SU-DHL-6 (cell line): ENCODE measurements at regions not wholly inside any gene's neighbourhood (a gene's known extent, or its start where the extent isn't known, plus 50 kb on each side); places are given as distances from the start of the nearest gene placed in this dataset.

Experiments
- H2AFZ ChIP-seq: fragments of 200-600 bp; sonication (generic); 2 replicates; pipeline ENCODE4 v1.6.1; 2014; ENCODE audit warnings: low read depth, mild to moderate bottlenecking, moderate library complexity, mixed read lengths, antibody characterized with exemption, low read length; ENCODE audit not compliant: severe bottlenecking
- H3F3A ChIP-seq: fragments of 200-600 bp; shearing (Covaris generic); 2 replicates; pipeline ENCODE4 v1.6.0; 2016; ENCODE audit warnings: antibody characterized with exemption, mild to moderate bottlenecking; ENCODE audit not compliant: insufficient read depth
- H3K27ac ChIP-seq: fragments of 200-600 bp; sonication (generic); 2 replicates; pipeline ENCODE4 v1.5.1; 2016; ENCODE audit warnings: low read depth, mild to moderate bottlenecking, low read length, moderate library complexity, mixed read lengths
- H3K27me3 ChIP-seq: fragments of 200-600 bp; sonication (generic), shearing (Covaris generic); 2 replicates; pipeline ENCODE4 v1.6.0; 2014; ENCODE audit warnings: mild to moderate bottlenecking, low read length
- H3K36me3 ChIP-seq: fragments of 200-600 bp; sonication (generic); 2 replicates; pipeline ENCODE4 v1.6.1; 2014; ENCODE audit warnings: mild to moderate bottlenecking, low read length, mixed read lengths
- H3K4me2 ChIP-seq: fragments of 300-600, 200-600 bp; shearing (Covaris generic), sonication (generic); 2 replicates; pipeline ENCODE4 v1.6.0; 2014; ENCODE audit warnings: low read length, low read depth, mild to moderate bottlenecking; ENCODE audit not compliant: poor library complexity, severe bottlenecking
- H3K4me3 ChIP-seq: fragments of 200-600 bp; sonication (generic); 2 replicates; pipeline ENCODE4 v1.5.1; 2014; ENCODE audit warnings: antibody characterized with exemption, low read length, mild to moderate bottlenecking, mixed read lengths; ENCODE audit not compliant: insufficient read depth, poor library complexity, severe bottlenecking
- H3K79me2 ChIP-seq: fragments of 200-600 bp; sonication (generic); 2 replicates; pipeline ENCODE4 v1.6.1; 2014; ENCODE audit warnings: mild to moderate bottlenecking, low read length, moderate library complexity; ENCODE audit not compliant: insufficient read depth
- H3K9ac ChIP-seq: fragments of 200-600 bp; sonication (generic); 2 replicates; pipeline ENCODE4 v1.7.0; 2014; ENCODE audit warnings: mild to moderate bottlenecking, low read length
- H3K9me2 ChIP-seq: fragments of 200-600 bp; sonication (generic); replicated peaks from 2 replicates; pipeline ENCODE4 v1.6.1; 2014; ENCODE audit warnings: low read length; ENCODE audit not compliant: insufficient read depth
- H3K9me3 ChIP-seq: fragments of 200-600 bp; sonication (generic); 2 replicates; pipeline ENCODE4 v1.6.1; 2014; ENCODE audit warnings: low read length, mixed read lengths; ENCODE audit not compliant: insufficient read depth
- H4K20me1 ChIP-seq: fragments of 200-600 bp; sonication (generic); 2 replicates; pipeline ENCODE4 v1.6.1; 2014; ENCODE audit warnings: low read depth, mild to moderate bottlenecking, antibody characterized with exemption, low read length, moderate library complexity, mixed read lengths
- EZH2phosphoT487 ChIP-seq: fragments of 200-600 bp; sonication (generic), shearing (Covaris generic); conservative IDR thresholded peaks from 2 replicates; pipeline ENCODE4 v1.6.1; 2018; ENCODE audit warnings: mild to moderate bottlenecking, antibody characterized with exemption, low read length, moderate library complexity, mixed read lengths
- TF ChIP-seq, protein P1 (sequence below): fragments of 200-600 bp; sonication (generic); IDR thresholded peaks from one replicate; pipeline ENCODE4 v1.5.1; 2017; ENCODE audit warnings: antibody characterized with exemption, mild to moderate bottlenecking, low read length, moderate library complexity; ENCODE audit not compliant: insufficient read depth, poor library complexity, severe bottlenecking

DNA sequence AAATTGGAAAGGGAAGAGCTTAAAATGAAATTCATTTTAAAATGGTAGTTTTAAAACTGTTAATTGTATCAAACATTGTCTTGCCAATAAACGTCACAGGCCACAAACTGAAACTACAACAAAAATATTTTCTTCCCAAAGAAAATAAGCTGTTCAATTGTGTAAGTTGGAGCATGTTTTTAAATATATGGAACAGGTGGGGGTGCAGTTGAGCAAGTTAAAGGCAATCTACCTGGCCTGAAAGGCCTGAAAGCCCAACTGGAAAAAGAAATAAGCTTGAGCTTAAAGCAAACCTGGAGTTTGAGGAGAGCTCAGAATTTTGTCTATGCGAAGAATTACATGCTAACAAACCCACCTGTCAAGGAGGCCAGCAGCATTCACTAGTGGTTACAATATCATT is 439.5 kb downstream of the ACTL7B start:
- Histone ChIP-seq H3K4me2 (no peak overlapping the region), H3F3A (no peaks in the 10 kb centered on the region), H2AFZ (no peak overlapping the region), H4K20me1 (no peaks in the 10 kb centered on the region), H3K36me3 (no peaks in the 10 kb centered on the region), H3K9me3 (no peaks in the 10 kb centered on the region), H3K4me3 (no peak overlapping the region), H3K79me2 (no peaks in the 10 kb centered on the region), H3K9ac (no peak overlapping the region), H3K27ac (no peak overlapping the region), H3K9me2 (no peaks in the 10 kb centered on the region), H3K27me3 (no peaks in the 10 kb centered on the region)
- TF ChIP-seq EZH2phosphoT487, result no peak
- TF ChIP-seq, protein P1, sequence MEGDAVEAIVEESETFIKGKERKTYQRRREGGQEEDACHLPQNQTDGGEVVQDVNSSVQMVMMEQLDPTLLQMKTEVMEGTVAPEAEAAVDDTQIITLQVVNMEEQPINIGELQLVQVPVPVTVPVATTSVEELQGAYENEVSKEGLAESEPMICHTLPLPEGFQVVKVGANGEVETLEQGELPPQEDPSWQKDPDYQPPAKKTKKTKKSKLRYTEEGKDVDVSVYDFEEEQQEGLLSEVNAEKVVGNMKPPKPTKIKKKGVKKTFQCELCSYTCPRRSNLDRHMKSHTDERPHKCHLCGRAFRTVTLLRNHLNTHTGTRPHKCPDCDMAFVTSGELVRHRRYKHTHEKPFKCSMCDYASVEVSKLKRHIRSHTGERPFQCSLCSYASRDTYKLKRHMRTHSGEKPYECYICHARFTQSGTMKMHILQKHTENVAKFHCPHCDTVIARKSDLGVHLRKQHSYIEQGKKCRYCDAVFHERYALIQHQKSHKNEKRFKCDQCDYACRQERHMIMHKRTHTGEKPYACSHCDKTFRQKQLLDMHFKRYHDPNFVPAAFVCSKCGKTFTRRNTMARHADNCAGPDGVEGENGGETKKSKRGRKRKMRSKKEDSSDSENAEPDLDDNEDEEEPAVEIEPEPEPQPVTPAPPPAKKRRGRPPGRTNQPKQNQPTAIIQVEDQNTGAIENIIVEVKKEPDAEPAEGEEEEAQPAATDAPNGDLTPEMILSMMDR, result no peak

GRCh38 chr9:108413809-108414208 is 442.0 kb downstream of the ACTL7B start:
- TF ChIP-seq, protein P1, result no peak
- no peak for TF ChIP-seq EZH2phosphoT487
- Histone ChIP-seq H3K9ac (no peak overlapping the region), H3K79me2 (no peaks in the 10 kb centered on the region), H3K9me2 (no peaks in the 10 kb centered on the region), H3F3A (no peaks in the 10 kb centered on the region), H3K36me3 (no peaks in the 10 kb centered on the region), H4K20me1 (no peaks in the 10 kb centered on the region), H3K27ac (no peak overlapping the region), H3K4me3 (no peak overlapping the region), H3K9me3 (no peaks in the 10 kb centered on the region), H3K27me3 (no peaks in the 10 kb centered on the region), H2AFZ (no peak overlapping the region), H3K4me2 (no peak overlapping the region)

GRCh38 chr9:108412755-108413154 is 443.0 kb downstream of the ACTL7B start:
- no peak overlapping the region for H3K9ac ChIP-seq
- no peak overlapping the region for H2AFZ ChIP-seq
- TF ChIP-seq, protein P1, result no peak
- TF ChIP-seq EZH2phosphoT487, result no peak
- H3K9me2 ChIP-seq, result no peaks in the 10 kb centered on the region
- H3K9me3 ChIP-seq, result no peaks in the 10 kb centered on the region
- no peaks in the 10 kb centered on the region for H3K79me2 ChIP-seq
- H4K20me1 ChIP-seq, result no peaks in the 10 kb centered on the region
- H3K27me3 ChIP-seq, result no peaks in the 10 kb centered on the region
- H3K4me2 ChIP-seq, result no peak overlapping the region
- H3K4me3 ChIP-seq, result no peak overlapping the region
- H3K27ac ChIP-seq, result no peak overlapping the region
- no peaks in the 10 kb centered on the region for H3K36me3 ChIP-seq
- no peaks in the 10 kb centered on the region for H3F3A ChIP-seq
